ENCODE measurements at regions not wholly inside any gene's neighbourhood (a gene's known extent, or its start where the extent isn't known, plus 50 kb on each side); places are given as distances from the start of the nearest gene placed in this dataset.

DNA sequence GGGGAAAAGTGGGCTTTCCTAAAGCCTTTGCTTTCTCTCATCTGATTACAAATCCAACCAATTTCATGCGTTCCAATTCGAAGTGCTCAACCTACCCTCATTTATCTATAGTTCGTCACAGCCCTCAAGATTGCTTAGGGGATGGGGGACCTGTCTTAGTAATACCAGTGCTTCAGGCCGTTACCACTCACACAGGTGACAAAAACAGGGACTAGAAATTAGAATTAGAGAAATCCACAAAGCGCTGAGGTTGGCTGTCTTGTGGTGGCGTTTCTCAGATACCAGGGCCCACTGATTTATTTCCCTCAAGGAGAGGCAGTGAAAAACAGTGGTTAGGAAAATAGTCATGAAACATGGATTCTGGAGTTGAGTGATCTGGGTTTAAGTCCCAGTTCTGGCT, 121.6 kb upstream of the SPACA1 start:
- H3K36me3 ChIP-seq (ENCODE audit: control insufficient read depth, insufficient read depth, low read length) = no peaks in the 10 kb centered on the region
- no peak overlapping the region for H3K4me3 ChIP-seq (ENCODE audit: low read depth, low read length)
- H2AFZ ChIP-seq = no peak overlapping the region
- H3K4me2 ChIP-seq (ENCODE audit: low read length) = no peak overlapping the region
- H3K9me3 ChIP-seq (ENCODE audit: control insufficient read depth, low read length) = no peaks in the 10 kb centered on the region
- H3K79me2 ChIP-seq = no peaks in the 10 kb centered on the region
- TF ChIP-seq, protein P1, sequence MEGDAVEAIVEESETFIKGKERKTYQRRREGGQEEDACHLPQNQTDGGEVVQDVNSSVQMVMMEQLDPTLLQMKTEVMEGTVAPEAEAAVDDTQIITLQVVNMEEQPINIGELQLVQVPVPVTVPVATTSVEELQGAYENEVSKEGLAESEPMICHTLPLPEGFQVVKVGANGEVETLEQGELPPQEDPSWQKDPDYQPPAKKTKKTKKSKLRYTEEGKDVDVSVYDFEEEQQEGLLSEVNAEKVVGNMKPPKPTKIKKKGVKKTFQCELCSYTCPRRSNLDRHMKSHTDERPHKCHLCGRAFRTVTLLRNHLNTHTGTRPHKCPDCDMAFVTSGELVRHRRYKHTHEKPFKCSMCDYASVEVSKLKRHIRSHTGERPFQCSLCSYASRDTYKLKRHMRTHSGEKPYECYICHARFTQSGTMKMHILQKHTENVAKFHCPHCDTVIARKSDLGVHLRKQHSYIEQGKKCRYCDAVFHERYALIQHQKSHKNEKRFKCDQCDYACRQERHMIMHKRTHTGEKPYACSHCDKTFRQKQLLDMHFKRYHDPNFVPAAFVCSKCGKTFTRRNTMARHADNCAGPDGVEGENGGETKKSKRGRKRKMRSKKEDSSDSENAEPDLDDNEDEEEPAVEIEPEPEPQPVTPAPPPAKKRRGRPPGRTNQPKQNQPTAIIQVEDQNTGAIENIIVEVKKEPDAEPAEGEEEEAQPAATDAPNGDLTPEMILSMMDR (IDR thresholded peaks at IDR 0.05) = no peak
- no peaks in the 10 kb centered on the region for H3K27me3 ChIP-seq (ENCODE audit: control insufficient read depth, insufficient read depth, low read length)
- H3K4me1 ChIP-seq = no peaks in the 10 kb centered on the region
- no peak overlapping the region for H3K9ac ChIP-seq
- no peak overlapping the region for H3K27ac ChIP-seq

DNA sequence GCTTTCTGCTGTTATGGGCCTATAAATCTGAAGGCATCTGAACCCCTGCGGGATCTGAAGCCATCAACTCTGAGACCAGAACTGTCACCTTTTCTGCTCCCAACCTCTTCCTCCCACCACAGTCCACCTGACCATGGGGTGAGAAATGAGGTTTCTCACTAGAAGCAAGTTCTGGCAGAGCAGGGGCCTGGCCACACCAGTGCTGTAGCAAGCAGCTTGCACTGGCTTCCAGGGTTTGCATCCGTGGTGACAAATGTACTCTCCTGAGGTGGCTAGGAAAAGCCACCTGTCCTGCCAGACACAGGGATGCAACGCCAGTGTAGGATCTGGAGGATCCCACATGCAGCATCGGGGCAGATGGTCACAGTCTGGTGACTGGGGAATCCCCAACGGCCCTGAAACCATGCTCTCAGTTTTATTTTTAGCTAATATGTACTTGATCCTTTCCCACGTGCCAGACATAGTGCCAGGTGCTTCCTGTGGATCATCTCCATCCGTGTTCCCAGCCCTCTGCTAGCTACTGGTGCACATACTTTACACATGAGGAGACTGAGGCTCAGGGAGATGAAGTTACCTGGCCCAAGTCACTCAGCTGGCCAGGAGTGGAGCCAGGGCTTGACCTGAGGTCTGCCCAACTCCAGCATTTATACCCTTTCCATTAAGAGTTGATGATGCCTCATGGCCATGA, 122.1 kb upstream of the SPACA1 start:
- no peaks in the 10 kb centered on the region for H3K79me2 ChIP-seq
- H3K4me1 ChIP-seq = no peaks in the 10 kb centered on the region
- TF ChIP-seq, protein P1 (IDR thresholded peaks at IDR 0.05) = no peak
- H3K36me3 ChIP-seq (ENCODE audit: control insufficient read depth, insufficient read depth, low read length) = no peaks in the 10 kb centered on the region
- no peaks in the 10 kb centered on the region for H3K27me3 ChIP-seq (ENCODE audit: control insufficient read depth, insufficient read depth, low read length)
- no peak overlapping the region for H2AFZ ChIP-seq
- no peaks in the 10 kb centered on the region for H3K9me3 ChIP-seq (ENCODE audit: control insufficient read depth, low read length)
- H3K27ac ChIP-seq = no peak overlapping the region
- no peak overlapping the region for H3K9ac ChIP-seq
- H3K4me3 ChIP-seq (ENCODE audit: low read depth, low read length) = no peak overlapping the region
- no peak overlapping the region for H3K4me2 ChIP-seq (ENCODE audit: low read length)

DNA sequence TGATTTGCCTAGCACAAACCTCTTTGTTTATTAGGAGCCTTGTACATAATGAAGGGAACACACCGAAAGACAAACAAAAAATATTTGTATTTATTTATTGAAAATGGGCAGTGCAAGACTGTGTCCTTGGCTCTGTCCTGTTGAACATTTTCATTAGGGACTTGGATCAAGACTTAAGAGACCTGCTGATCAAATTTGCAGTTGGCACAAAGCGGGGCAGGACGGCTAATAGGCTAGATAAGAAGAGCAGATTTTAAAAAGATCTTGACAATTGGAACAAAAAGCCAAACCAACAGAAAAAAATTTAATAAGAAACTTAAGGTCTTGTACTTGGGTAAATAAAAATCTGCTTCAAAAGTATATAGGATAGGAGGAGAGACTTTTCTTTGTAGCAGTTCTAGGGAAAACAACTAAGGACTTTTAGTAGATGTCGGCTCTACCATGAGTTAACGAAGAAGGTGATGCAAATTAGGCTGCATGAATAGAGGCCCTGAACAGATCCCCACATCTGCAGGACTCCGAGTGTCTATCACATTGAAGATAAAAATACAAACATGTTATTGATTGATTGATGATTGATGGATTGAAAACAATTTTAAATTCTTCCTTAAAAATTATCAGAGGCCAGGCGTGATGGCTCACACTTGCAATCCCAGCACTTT, 124.1 kb upstream of the SPACA1 start:
- Histone ChIP-seq H3K27ac (no peak overlapping the region), H3K9ac (no peak overlapping the region), H3K4me1 (no peaks in the 10 kb centered on the region), H3K36me3 (ENCODE audit: control insufficient read depth, insufficient read depth, low read length) (no peaks in the 10 kb centered on the region), H3K79me2 (no peaks in the 10 kb centered on the region), H3K4me3 (ENCODE audit: low read depth, low read length) (no peak overlapping the region), H2AFZ (no peak overlapping the region), H3K9me3 (ENCODE audit: control insufficient read depth, low read length) (no peaks in the 10 kb centered on the region), H3K4me2 (ENCODE audit: low read length) (no peak overlapping the region), H3K27me3 (ENCODE audit: control insufficient read depth, insufficient read depth, low read length) (no peaks in the 10 kb centered on the region)
- TF ChIP-seq, protein P1 (IDR thresholded peaks at IDR 0.05) = no peak

DNA sequence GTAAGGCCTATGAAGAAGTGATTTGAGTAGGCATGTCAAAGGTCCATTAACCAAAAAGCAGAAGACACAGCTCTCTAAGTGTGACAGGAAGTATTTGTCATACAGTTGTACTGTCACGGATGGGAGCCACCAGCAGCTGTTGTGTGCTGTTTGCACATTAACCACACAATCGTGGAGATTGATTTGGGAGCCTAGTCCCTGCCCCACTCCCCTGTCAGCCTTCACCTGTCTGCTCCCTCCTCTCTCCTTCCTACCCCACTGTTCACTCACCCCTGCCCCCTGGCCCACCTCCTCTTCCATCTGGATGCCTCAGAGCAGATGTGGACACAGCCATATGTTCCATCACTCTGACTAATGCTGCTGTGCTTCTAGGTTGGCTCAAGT, 124.7 kb upstream of the SPACA1 start:
- Histone ChIP-seq H3K4me2 (ENCODE audit: low read length) (no peak overlapping the region), H3K27me3 (ENCODE audit: control insufficient read depth, insufficient read depth, low read length) (no peaks in the 10 kb centered on the region), H3K36me3 (ENCODE audit: control insufficient read depth, insufficient read depth, low read length) (no peaks in the 10 kb centered on the region), H3K27ac (no peak overlapping the region), H3K79me2 (no peaks in the 10 kb centered on the region), H3K9ac (no peak overlapping the region), H3K4me3 (ENCODE audit: low read depth, low read length) (no peak overlapping the region), H3K4me1 (no peaks in the 10 kb centered on the region), H2AFZ (no peak overlapping the region), H3K9me3 (ENCODE audit: control insufficient read depth, low read length) (no peaks in the 10 kb centered on the region)
- TF ChIP-seq, protein P1 (IDR thresholded peaks at IDR 0.05) = no peak
